GM12878 (cell line): ENCODE measurements at regions not wholly inside any gene's neighbourhood (a gene's known extent, or its start where the extent isn't known, plus 50 kb on each side); places are given as distances from the start of the nearest gene placed in this dataset.

Experiments
- ATAC-seq: fragments of 200-7000 bp; cut with Tn5 transposase; 3 replicates; pipeline ENCODE4 v1.9.1; 2020; ENCODE audit warnings: mild to moderate bottlenecking, moderate library complexity
- BruUV-seq: library from RNA; stranded (reverse); fragments of 400-500 nt; replicated peaks from 2 replicates; lab custom pipeline; 2021; lab: Mats Ljungman, UMichigan
- CTCF ChIA-PET: fragments of 300-600 bp; sonication (Branson Sonifier 250); formaldehyde crosslinking; extraction: SDS; loops from one replicate; lab custom pipeline; 2021; ENCODE audit warnings: inconsistent platforms; lab: Yijun Ruan, JAX
- POLR2A ChIA-PET: fragments of 350-600 bp; formaldehyde crosslinking; extraction: SDS; loops from one replicate; lab custom pipeline; 2021; ENCODE audit warnings: inconsistent platforms; lab: Charles Lee
- RAD21 ChIA-PET: fragments of 300-600 bp; sonication (Branson Sonifier 250); formaldehyde crosslinking; loops from one replicate; lab custom pipeline; 2023; ENCODE audit warnings: antibody characterized with exemption; ENCODE audit not compliant: unreplicated experiment; lab: Charles Lee
- SMC1A ChIA-PET: fragments of 300-600 bp; sonication (Branson Sonifier 250); formaldehyde crosslinking; loops from one replicate; lab custom pipeline; 2023; ENCODE audit not compliant: unreplicated experiment, uncharacterized antibody; lab: Charles Lee
- DNase-seq: peaks from one replicate; pipeline ENCODE4 v3.0.0-alpha.2; 2011; ENCODE audit warnings: low read depth, low spot score
- FAIRE-seq: peaks from 3 replicates; lab custom pipeline; 2011; peaks lifted over from hg19 to GRCh38; lab: Jason Lieb, UNC
- H2AFZ ChIP-seq: 2 replicates; pipeline ENCODE4 v1.6.0; 2011; ENCODE audit warnings: low read depth, low read length, control low read depth; ENCODE audit not compliant: control insufficient read depth
- H3K27ac ChIP-seq: 2 replicates; pipeline ENCODE4 v1.5.1; 2011; ENCODE audit warnings: control low read depth; ENCODE audit not compliant: control insufficient read depth, insufficient read depth
- H3K27me3 ChIP-seq, 2 experiments: replicated peaks in 1 of 2; 2 replicates each; pipeline versions ENCODE4 v1.6.0 to v1.6.1; 2011; ENCODE audit warnings: low read length in 1 of 2; ENCODE audit not compliant: control insufficient read depth in 2 of 2, insufficient read depth in 2 of 2
- H3K36me3 ChIP-seq, 2 experiments: 2 replicates each; pipeline ENCODE4 v1.5.1; 2011; ENCODE audit warnings: low read length in 1 of 2; ENCODE audit not compliant: control insufficient read depth in 2 of 2, insufficient read depth in 2 of 2
- H3K4me1 ChIP-seq: 2 replicates; pipeline ENCODE4 v1.6.1; 2011; ENCODE audit warnings: mild to moderate bottlenecking, low read length, moderate library complexity, mixed read lengths; ENCODE audit not compliant: control insufficient read depth, insufficient read depth
- H3K4me2 ChIP-seq: 2 replicates; pipeline ENCODE4 v1.6.0; 2011; ENCODE audit warnings: control low read depth; ENCODE audit not compliant: control insufficient read depth, insufficient read depth
- H3K4me3 ChIP-seq: fragments of 200-600 bp; sonication (generic); 2 replicates; pipeline ENCODE4 v1.5.1; 2016
- H3K79me2 ChIP-seq: 2 replicates; pipeline ENCODE4 v1.6.0; 2011; ENCODE audit warnings: low read length; ENCODE audit not compliant: control insufficient read depth, insufficient read depth
- H3K9ac ChIP-seq: 2 replicates; pipeline ENCODE4 v1.8.0; 2011; ENCODE audit warnings: low read length, control low read depth, mixed read lengths; ENCODE audit not compliant: control insufficient read depth, insufficient read depth
- H3K9me3 ChIP-seq: replicated peaks from 3 replicates; pipeline ENCODE4 v1.5.1; 2011; ENCODE audit warnings: mild to moderate bottlenecking, low read length; ENCODE audit not compliant: control insufficient read depth, insufficient read depth
- H4K20me1 ChIP-seq: 2 replicates; pipeline ENCODE4 v1.6.0; 2011; ENCODE audit not compliant: control insufficient read depth, insufficient read depth
- CTCF ChIP-seq, 3 experiments: IDR thresholded peaks in 2 of 3; conservative IDR thresholded peaks in 1 of 3; 2 replicates each; pipeline ENCODE4 v1.5.1; 2011; ENCODE audit warnings: low read depth in 3 of 3, low read length in 3 of 3, mild to moderate bottlenecking in 3 of 3, control low read depth in 2 of 3, moderate library complexity in 2 of 3, inconsistent platforms in 1 of 3, mixed read lengths in 1 of 3; ENCODE audit not compliant: control insufficient read depth in 2 of 3, insufficient read depth in 1 of 3; ENCODE audit errors: extremely low read depth in 1 of 3
- PRDM15 ChIP-seq: fragments of 450-650 bp; formaldehyde crosslinking; IDR thresholded peaks from 2 replicates; pipeline ENCODE4 v1.4.0; 2020; ENCODE audit warnings: mild to moderate bottlenecking, moderate library complexity
- TBL1XR1 ChIP-seq: IDR thresholded peaks from 2 replicates; pipeline ENCODE4 v1.6.1; 2012; ENCODE audit warnings: low read depth, low read length, improper control_type of control experiment
- ZBTB40 ChIP-seq: fragments of 450-650 bp; IDR thresholded peaks from 2 replicates; pipeline ENCODE4 v1.6.1; 2016; ENCODE audit warnings: mild to moderate bottlenecking, moderate library complexity, borderline replicate concordance
- ZNF24 ChIP-seq: fragments of 450-650 bp; IDR thresholded peaks from 2 replicates; pipeline ENCODE4 v1.6.1; 2017; ENCODE audit warnings: antibody characterized with exemption, mild to moderate bottlenecking
- ZNF384 ChIP-seq: IDR thresholded peaks from 2 replicates; pipeline ENCODE4 v1.6.1; 2012; ENCODE audit warnings: low read depth, mild to moderate bottlenecking, low read length, improper control_type of control experiment, borderline replicate concordance
- ZNF592 ChIP-seq: fragments of 450-650 bp; IDR thresholded peaks from 2 replicates; pipeline ENCODE4 v1.6.1; 2017; ENCODE audit warnings: mild to moderate bottlenecking, moderate library complexity
- WGBS: methylation state at CpG from one replicate; pipeline ENCODE4 v1.1.6; 2016; ENCODE audit warnings: low lambda C conversion rate; ENCODE audit not compliant: insufficient replicate concordance, insufficient coverage; ENCODE audit errors: missing lambda C conversion rate; 5-methylcytosine and 5-hydroxymethylcytosine counted together
- in situ Hi-C: fragments of 300-500 bp; cut with MboI; formaldehyde crosslinking; loops from 9 replicates; pipeline ENCODE4 v1.14.3; 2018; ENCODE audit warnings: mixed read lengths
- intact Hi-C: fragments of 100-400 bp; cut with micrococcal nuclease; formaldehyde crosslinking; loops from one replicate; pipeline ENCODE4 v1.14.2; 2022; ENCODE audit not compliant: unreplicated experiment
- TF ChIP-seq, protein P1 (sequence below): IDR thresholded peaks from 2 replicates; pipeline ENCODE4 v1.6.1; 2011; ENCODE audit warnings: low read depth, low read length, improper control_type of control experiment, borderline replicate concordance

DNA sequence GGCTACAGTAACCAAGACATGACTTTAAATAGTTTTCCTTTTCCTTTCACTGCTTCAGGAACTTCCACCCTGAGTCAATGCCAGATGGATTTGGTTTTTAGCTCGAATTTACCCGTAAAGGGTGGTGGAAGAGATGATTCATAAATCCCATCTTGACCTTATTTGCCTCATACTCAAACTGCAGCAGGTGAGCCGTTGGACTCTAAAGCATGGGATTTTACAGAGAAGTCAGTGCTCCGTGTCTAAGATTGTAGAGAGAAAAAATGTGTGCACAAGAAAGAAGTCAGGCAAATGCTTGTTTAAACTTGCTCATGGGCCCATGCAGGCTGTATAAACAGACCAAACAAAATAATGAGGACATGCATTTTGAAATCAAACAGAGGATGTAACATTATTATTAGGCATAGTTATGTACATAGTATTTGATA is 369.7 kb upstream of the TRIB2 start:
- FAIRE-seq (no peak), ATAC-seq (no peak), DNase-seq (no peak)
- Histone ChIP-seq H3K27ac (no peak overlapping the region), H3K79me2 (no peaks in the 10 kb centered on the region), H3K4me3 (no peak overlapping the region), H3K4me2 (no peak overlapping the region), H3K9ac (no peak overlapping the region), H4K20me1 (no peaks in the 10 kb centered on the region), H3K9me3 (no peaks in the 10 kb centered on the region), H2AFZ (no peak overlapping the region), H3K36me3 (no peaks in the 10 kb centered on the region), H3K27me3 (no peaks in the 10 kb centered on the region), H3K4me1 (no peaks in the 10 kb centered on the region)
- CTCF ChIA-PET: no interaction called here
- BruUV-seq: no TSS peak
- SMC1A ChIA-PET: no interaction called here
- in situ Hi-C loops: no loop called here
- intact Hi-C loops: loop anchor here (2.0 kb wide), 1 partner anchor 16 kb away; no protein-coding TSS in a partner anchor
- POLR2A ChIA-PET: no interaction called here
- RAD21 ChIA-PET: no interaction called here
- 52% methylated on average over 4 of the region's 4 CpGs for WGBS
- TF ChIP-seq TBL1XR1: no peak
- no peak for TF ChIP-seq ZNF592
- TF ChIP-seq PRDM15: no peak
- TF ChIP-seq ZNF384: no peak
- TF ChIP-seq ZBTB40: no peak
- TF ChIP-seq CTCF (IDR thresholded peaks at IDR 0.05 in 2 of 3, conservative IDR thresholded peaks at IDR 0.05 in 1 of 3; ENCODE audit: control insufficient read depth in 2 of 3, extremely low read depth in 1 of 3, insufficient read depth in 1 of 3, low read depth in 3 of 3, low read length in 3 of 3): no peak
- TF ChIP-seq, protein P1, sequence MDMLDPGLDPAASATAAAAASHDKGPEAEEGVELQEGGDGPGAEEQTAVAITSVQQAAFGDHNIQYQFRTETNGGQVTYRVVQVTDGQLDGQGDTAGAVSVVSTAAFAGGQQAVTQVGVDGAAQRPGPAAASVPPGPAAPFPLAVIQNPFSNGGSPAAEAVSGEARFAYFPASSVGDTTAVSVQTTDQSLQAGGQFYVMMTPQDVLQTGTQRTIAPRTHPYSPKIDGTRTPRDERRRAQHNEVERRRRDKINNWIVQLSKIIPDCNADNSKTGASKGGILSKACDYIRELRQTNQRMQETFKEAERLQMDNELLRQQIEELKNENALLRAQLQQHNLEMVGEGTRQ: no peak
- no peak for TF ChIP-seq ZNF24
